Caco-2 (cell line): ENCODE measurements at regions not wholly inside any gene's neighbourhood (a gene's known extent, or its start where the extent isn't known, plus 50 kb on each side); places are given as distances from the start of the nearest gene placed in this dataset.

Experiments used
- BruUV-seq: library from RNA; stranded (reverse); fragments of 400-500 nt; replicated peaks from 2 replicates; lab custom pipeline; 2021; lab: Mats Ljungman, UMichigan
- CTCF ChIA-PET: fragments of 300-600 bp; sonication (Branson Sonifier 250); formaldehyde crosslinking; loops from one replicate; lab custom pipeline; 2022; ENCODE audit warnings: antibody characterized with exemption; lab: Charles Lee
- POLR2A ChIA-PET: fragments of 300-600 bp; sonication (Branson Sonifier 250); formaldehyde crosslinking; loops from one replicate; lab custom pipeline; 2022; ENCODE audit warnings: antibody characterized with exemption; lab: Charles Lee
- DNase-seq, 2 experiments: peaks; one replicate each; pipeline versions ENCODE4 v3.0.0 to v3.0.0-alpha.2; 2020 to 2022
- H3K27me3 ChIP-seq: replicated peaks from 2 replicates; pipeline ENCODE4 v1.6.0; 2011; ENCODE audit warnings: low read length; ENCODE audit not compliant: control insufficient read depth, insufficient read depth
- H3K36me3 ChIP-seq: 2 replicates; pipeline ENCODE4 v1.5.1; 2011; ENCODE audit warnings: low read length; ENCODE audit not compliant: control insufficient read depth, insufficient read depth
- H3K4me1 ChIP-seq: fragments of 250-450 bp; sonication (Bioruptor Pico); 2 replicates; pipeline ENCODE4 v1.5.1; 2020; ENCODE audit warnings: mild to moderate bottlenecking
- H3K4me3 ChIP-seq: 2 replicates; pipeline ENCODE4 v1.5.1; 2011; ENCODE audit warnings: low read depth, mild to moderate bottlenecking, control low read depth, low read length
- H3K9me3 ChIP-seq: fragments of 250-450 bp; sonication (Bioruptor Pico); 2 replicates; pipeline ENCODE4 v1.5.1; 2020; ENCODE audit warnings: mild to moderate bottlenecking, moderate library complexity
- H3K27ac Mint-ChIP-seq: one replicate; pipeline ENCODE4 v1.8.0; 2022; ENCODE audit warnings: mixed read lengths; ENCODE audit not compliant: unreplicated experiment
- H3K27me3 Mint-ChIP-seq: one replicate; pipeline ENCODE4 v1.8.0; 2022; ENCODE audit warnings: mixed read lengths; ENCODE audit not compliant: insufficient read depth, unreplicated experiment
- H3K36me3 Mint-ChIP-seq: one replicate; pipeline ENCODE4 v1.8.0; 2022; ENCODE audit warnings: mild to moderate bottlenecking, mixed read lengths; ENCODE audit not compliant: insufficient read depth, unreplicated experiment
- H3K4me1 Mint-ChIP-seq: one replicate; pipeline ENCODE4 v1.8.0; 2022; ENCODE audit warnings: low read depth, mixed read lengths; ENCODE audit not compliant: unreplicated experiment
- H3K4me3 Mint-ChIP-seq: one replicate; pipeline ENCODE4 v1.8.0; 2022; ENCODE audit warnings: mild to moderate bottlenecking, moderate library complexity, mixed read lengths; ENCODE audit not compliant: unreplicated experiment
- H3K9me3 Mint-ChIP-seq: one replicate; pipeline ENCODE4 v1.8.0; 2022; ENCODE audit warnings: mixed read lengths; ENCODE audit not compliant: unreplicated experiment
- intact Hi-C: fragments of 100-400 bp; cut with micrococcal nuclease; formaldehyde crosslinking; loops from one replicate; pipeline ENCODE4 v1.10.0; 2022; ENCODE audit not compliant: unreplicated experiment
- TF ChIP-seq, protein P1 (sequence below), 2 experiments: fragments of 200-600 bp in 1 of 2; IDR thresholded peaks; 1 replicate in 1 of 2; 2 replicates in 1 of 2; pipeline versions ENCODE4 v1.5.1 to v1.8.0; 2011 to 2022; ENCODE audit warnings: antibody characterized with exemption in 1 of 2, control low read depth in 1 of 2, inconsistent platforms in 1 of 2, low read depth in 1 of 2, low read length in 1 of 2, mild to moderate bottlenecking in 1 of 2, moderate library complexity in 1 of 2; ENCODE audit not compliant: insufficient read depth in 1 of 2, severe bottlenecking in 1 of 2, unreplicated experiment in 1 of 2

DNA sequence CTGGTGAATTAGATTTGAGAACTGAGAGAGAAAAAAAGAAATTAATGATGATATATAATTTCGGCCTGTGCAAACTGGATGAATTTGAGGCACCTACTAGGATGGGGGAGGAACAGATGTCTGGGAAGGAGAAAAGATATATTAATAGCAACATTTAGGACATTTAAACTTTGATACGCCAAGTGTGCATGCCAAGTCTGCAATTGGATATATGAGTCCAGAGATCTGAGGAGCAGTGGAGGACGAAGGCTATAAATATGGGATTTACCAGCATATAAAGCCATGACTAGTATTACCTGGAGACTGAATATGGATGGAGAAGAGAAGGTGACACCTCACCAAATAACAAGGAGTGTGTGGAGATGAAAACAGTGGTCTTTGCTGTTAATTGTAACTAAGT is 272.6 kb upstream of the HSF2 start:
- no TSS peak for BruUV-seq
- H3K27me3 ChIP-seq: no peaks in the 10 kb centered on the region
- H3K4me1 ChIP-seq: no peaks in the 10 kb centered on the region
- intact Hi-C loops: no loop called here
- H3K27ac Mint-ChIP-seq: no peak overlapping the region
- no peak overlapping the region for H3K4me3 ChIP-seq
- H3K9me3 ChIP-seq: no peaks in the 10 kb centered on the region
- ChIA-PET CTCF (no interaction called here), POLR2A (no interaction called here)
- TF ChIP-seq, protein P1, sequence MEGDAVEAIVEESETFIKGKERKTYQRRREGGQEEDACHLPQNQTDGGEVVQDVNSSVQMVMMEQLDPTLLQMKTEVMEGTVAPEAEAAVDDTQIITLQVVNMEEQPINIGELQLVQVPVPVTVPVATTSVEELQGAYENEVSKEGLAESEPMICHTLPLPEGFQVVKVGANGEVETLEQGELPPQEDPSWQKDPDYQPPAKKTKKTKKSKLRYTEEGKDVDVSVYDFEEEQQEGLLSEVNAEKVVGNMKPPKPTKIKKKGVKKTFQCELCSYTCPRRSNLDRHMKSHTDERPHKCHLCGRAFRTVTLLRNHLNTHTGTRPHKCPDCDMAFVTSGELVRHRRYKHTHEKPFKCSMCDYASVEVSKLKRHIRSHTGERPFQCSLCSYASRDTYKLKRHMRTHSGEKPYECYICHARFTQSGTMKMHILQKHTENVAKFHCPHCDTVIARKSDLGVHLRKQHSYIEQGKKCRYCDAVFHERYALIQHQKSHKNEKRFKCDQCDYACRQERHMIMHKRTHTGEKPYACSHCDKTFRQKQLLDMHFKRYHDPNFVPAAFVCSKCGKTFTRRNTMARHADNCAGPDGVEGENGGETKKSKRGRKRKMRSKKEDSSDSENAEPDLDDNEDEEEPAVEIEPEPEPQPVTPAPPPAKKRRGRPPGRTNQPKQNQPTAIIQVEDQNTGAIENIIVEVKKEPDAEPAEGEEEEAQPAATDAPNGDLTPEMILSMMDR (IDR thresholded peaks at IDR 0.05; ENCODE audit: insufficient read depth in 1 of 2, low read depth in 1 of 2, low read length in 1 of 2, severe bottlenecking in 1 of 2, unreplicated experiment in 1 of 2): no peak
- no peaks in the 10 kb centered on the region for H3K4me1 Mint-ChIP-seq
- H3K27me3 Mint-ChIP-seq: peaks cover 8% of the 10 kb centered on the region
- no peak for DNase-seq
- H3K36me3 ChIP-seq: no peaks in the 10 kb centered on the region
- no peak overlapping the region for H3K4me3 Mint-ChIP-seq
- H3K36me3 Mint-ChIP-seq: no peaks in the 10 kb centered on the region
- no peaks in the 10 kb centered on the region for H3K9me3 Mint-ChIP-seq

DNA sequence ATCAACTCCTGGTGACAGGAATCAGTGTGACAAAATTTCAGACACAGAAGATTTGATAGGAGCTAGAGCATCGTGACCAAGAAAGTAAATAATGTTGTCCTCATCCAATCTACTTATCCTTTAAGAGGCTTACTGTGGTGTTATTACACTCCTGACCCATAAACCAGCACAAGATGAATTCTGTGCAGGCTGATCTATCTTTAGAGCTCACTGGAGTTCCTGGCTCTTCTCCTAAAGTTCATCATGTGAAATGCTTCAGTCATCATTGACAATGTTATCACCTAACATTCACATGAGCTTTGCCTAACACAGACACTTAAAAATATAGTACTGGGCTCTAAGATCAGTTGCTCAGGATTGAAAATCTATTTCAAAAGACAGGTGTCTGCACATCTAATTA is 271.0 kb upstream of the HSF2 start:
- H3K4me3 ChIP-seq: no peak overlapping the region

DNA sequence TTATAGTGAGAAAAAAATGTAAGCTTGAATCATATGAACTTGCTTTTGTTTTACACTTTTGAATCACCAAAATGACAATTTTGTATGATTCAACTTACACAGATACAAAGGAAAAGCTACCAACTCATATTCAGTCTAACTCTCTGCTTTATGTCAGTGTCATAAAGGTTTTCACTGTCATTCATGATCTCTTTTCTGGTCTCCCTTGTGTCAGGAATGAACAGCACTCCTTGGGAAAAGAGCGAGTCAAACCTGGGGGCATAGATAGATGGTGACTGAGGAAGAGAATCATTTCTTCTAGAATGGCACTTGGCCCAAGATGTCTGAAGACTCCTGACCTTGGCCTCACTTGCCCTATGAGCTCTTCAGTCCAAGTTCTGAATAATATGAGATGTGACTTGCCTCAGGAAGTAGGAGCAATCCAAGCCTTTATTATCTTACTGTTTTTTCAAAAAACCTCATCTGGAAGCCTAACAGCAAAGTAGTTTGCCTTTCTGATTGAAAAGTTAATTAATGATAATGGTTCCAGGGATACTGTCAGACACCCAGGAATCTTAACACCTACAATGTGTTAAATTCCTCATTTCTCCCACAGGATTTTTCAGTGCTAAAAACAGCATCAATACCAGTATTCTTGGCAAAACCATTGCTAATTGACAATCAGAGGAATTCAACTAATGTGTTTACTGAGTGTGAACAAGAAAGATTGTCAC is 270.0 kb upstream of the HSF2 start:
- no TSS peak for BruUV-seq
- Histone ChIP-seq H3K9me3 (no peaks in the 10 kb centered on the region), H3K36me3 (no peaks in the 10 kb centered on the region), H3K4me1 (no peaks in the 10 kb centered on the region), H3K27me3 (no peaks in the 10 kb centered on the region), H3K4me3 (no peak overlapping the region)
- Mint-ChIP-seq H3K27me3 (peaks cover 8% of the 10 kb centered on the region), H3K27ac (no peak overlapping the region), H3K9me3 (no peaks in the 10 kb centered on the region), H3K36me3 (no peaks in the 10 kb centered on the region), H3K4me3 (no peak overlapping the region), H3K4me1 (no peaks in the 10 kb centered on the region)
- TF ChIP-seq, protein P1 (IDR thresholded peaks at IDR 0.05; ENCODE audit: insufficient read depth in 1 of 2, low read depth in 1 of 2, low read length in 1 of 2, severe bottlenecking in 1 of 2, unreplicated experiment in 1 of 2): no peak
- ChIA-PET POLR2A (no interaction called here), CTCF (no interaction called here)
- intact Hi-C loops: no loop called here
- DNase-seq: no peak

More for the DNA sequence above, 271.0 kb upstream of the HSF2 start:
- Histone ChIP-seq H3K4me1 (no peaks in the 10 kb centered on the region), H3K27me3 (no peaks in the 10 kb centered on the region), H3K9me3 (no peaks in the 10 kb centered on the region), H3K36me3 (no peaks in the 10 kb centered on the region)
- CTCF ChIA-PET: no interaction called here
- intact Hi-C loops: no loop called here
- no peak overlapping the region for H3K4me3 Mint-ChIP-seq
- no TSS peak for BruUV-seq
- no peaks in the 10 kb centered on the region for H3K36me3 Mint-ChIP-seq
- H3K9me3 Mint-ChIP-seq: no peaks in the 10 kb centered on the region
- H3K27me3 Mint-ChIP-seq: peaks cover 8% of the 10 kb centered on the region
- POLR2A ChIA-PET: no interaction called here
- TF ChIP-seq, protein P1 (IDR thresholded peaks at IDR 0.05; ENCODE audit: insufficient read depth in 1 of 2, low read depth in 1 of 2, low read length in 1 of 2, severe bottlenecking in 1 of 2, unreplicated experiment in 1 of 2): no peak
- H3K4me1 Mint-ChIP-seq: no peaks in the 10 kb centered on the region
- DNase-seq: no peak
- no peak overlapping the region for H3K27ac Mint-ChIP-seq
